Occipital lobe (tissue), 1 donor: ENCODE measurements at regions not wholly inside any gene's neighbourhood (a gene's known extent, or its start where the extent isn't known, plus 50 kb on each side); places are given as distances from the start of the nearest gene placed in this dataset.
"Not testable (repeated sequence)": the region's sequence is repeated elsewhere in the genome, so short reads cannot be mapped to it uniquely, and the experiment has no call there.

Experiments used
- DNase-seq: peaks from one replicate; lab custom pipeline; 2025; lab: John Stamatoyannopoulos, UW

DNA sequence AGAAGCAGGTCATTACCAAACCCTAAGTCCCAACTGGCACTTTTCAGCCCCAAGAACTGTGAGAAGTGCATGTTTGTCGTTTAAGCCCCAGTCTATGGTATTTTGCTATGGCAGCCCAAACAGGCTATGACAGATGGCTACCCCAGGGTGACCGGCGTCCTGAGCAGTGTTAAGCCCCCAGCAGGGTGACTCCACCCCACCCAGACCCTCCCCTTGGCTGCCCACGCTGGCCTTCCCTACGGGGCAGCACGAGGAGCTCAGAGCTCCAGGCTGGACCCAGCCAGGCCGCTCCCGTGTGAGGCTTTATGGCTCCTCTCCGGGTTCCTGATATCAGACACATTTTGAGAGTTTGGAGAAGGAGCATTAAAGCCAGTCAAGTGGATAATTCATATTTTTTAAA lies 684.0 kb downstream of the PTPRU start:
- no peak for DNase-seq

- not testable (repeated sequence) for DNase-seq
Measured at GRCh38 chr1:29919041-29919440, 682.7 kb downstream of the PTPRU start.

GRCh38 chr1:29916656-29917369 lies 680.5 kb downstream of the PTPRU start:
- no peak for DNase-seq

GRCh38 chr1:29914936-29915335 lies 678.6 kb downstream of the PTPRU start:
- DNase-seq: no peak

- DNase-seq: no peak
Measured at GRCh38 chr1:29912425-29912824, 676.1 kb downstream of the PTPRU start.

DNA sequence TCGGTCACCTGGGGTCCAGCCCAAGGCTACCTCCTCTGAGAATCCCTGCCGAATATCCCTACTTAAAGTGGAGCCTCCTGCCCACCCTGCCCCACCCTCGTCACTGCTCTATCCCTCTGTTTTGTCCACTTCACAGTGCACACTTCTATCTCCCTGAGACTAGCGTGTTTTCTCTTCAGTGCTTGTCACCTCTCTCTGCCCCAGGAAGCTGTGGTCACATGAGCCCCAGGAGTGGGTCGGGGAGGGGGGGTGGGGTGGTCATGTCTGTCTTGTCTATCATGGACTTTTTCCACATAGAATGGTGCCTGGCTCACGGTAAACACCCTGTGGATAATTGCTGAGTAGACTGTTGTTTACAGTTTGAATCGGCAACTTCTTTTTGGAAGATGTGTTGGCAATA lies 673.6 kb downstream of the PTPRU start:
- no peak for DNase-seq

DNA sequence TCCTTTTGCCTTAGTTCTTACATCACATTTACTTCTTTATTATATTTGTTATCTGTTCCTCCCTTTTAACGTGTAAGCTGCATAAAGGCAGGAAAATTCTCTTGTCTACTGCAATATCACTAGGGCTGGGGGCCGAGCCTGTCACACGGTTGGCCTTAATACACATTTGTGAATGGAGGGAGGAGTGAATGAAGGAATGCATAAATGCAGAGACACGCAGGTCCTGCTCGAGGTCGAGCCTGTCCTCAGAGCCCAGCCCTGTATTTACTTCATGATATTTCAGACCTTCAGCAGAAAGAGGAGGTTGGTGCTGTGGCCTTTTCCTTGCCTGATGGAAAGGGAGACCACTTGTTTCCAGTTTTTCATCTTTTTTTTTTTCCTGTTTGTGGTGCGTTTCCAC lies 671.3 kb downstream of the PTPRU start:
- no peak for DNase-seq

DNA sequence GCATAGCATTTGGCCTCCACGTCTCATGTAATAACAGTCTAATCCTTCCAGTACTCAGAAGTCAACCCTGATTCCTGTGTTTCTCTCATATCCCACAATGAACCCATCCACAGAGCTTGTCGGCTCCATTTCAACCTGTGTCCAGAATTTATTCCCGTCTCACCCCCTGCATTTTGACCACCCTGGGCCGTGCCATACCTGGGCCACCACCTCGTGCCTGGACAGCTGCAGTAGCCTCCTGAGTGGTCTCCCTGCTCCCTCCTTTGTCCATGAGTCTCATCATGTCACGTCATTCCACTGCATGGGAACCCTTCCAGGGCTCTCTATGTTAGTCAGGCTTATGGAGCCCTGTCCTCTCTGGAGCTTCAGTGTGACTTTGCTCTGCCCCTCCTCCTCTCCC lies 670.6 kb downstream of the PTPRU start:
- DNase-seq: no peak

DNA sequence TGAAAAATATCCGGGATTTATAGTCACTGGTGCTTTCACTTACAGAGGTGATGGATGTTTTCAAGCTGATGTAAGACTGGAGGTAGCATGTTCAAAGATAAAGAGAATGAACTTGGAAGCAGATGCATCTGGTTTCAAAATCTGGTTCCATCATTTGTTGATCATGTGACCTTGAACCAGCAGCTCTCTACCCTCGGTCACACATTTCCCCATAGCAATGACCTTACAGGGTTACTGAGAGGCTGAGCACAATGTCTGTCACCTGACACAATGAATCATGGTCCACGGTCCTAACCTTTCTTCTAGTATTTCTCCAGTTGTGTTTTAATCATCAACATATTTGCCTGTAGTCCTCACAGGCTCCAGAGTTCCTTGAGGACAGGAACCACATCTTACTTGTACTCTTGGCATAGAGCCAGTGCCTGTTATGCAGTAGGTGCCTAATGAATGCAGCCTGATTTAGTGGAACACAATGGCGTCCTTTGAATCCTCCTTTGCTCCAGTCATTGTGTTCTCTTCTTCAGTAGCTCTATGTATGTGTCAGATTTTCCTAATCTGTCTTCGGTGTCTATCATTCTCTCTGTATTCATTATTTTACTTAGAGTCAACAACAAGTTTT lies 667.3 kb downstream of the PTPRU start:
- DNase-seq: no peak

DNA sequence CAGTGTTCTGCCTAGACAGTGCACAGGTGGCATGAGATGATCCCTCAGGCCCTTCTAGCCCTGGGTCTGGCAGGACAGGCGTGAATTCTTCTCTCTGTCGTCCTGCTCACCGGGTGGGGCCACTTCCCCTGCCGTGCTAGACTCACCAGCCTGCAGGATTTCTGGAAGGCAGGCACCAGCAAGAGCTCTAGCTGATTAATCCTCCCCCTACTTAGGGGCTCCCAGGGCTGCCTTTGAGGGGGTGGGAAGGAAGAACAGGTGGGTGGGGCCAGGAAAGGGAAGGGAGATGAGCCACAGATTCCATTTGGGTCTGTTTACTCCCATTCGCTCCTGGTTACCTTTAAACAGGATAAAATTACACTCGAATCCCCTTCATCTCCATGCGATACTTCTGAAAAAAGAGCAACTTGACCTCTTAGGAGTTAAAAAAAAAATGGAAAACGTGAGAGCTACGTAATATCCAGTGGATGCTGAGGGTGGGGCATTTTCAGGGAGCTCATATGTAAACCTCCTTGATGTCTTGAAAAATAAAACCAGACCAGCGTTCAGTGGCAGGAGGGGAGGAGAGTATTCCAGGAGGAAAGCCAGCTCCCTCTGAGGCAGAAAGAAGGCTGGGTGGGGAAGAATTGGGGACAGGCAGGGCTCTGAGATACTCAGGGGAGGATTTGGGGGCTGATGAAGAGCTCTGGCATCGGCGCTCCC lies 665.5 kb downstream of the PTPRU start:
- no peak for DNase-seq

GRCh38 chr1:29900712-29901111 lies 664.4 kb downstream of the PTPRU start:
- no peak for DNase-seq

DNA sequence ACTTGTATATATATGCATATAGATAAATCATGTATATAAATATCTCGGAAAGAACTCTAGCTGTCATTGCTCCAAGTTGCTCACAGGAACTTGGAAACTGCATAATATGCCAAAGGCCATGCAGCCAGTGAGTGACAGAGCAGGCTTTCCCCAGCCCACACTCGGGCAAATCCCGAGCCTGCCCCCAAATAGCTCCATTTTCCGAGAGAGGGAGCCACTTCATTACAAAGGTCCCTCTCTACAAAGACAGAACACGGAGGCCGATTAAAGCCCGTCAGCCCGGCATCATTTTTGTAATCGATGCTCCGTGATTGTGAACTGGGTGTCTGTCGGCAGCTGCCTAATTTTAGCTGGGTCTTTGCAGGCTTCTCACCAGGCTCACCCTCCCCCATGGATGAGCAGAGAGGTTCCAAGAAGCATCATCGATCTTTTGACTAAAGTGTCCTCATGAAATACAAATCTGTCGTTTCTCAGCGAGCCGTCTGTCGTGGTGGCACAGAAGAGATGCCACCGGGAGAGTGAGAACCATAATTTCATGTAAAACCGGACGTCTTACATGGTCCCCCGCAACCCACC lies 663.9 kb downstream of the PTPRU start:
- no peak for DNase-seq

- no peak for DNase-seq
Measured at GRCh38 chr1:29896791-29897714, 660.7 kb downstream of the PTPRU start.

GRCh38 chr1:29896300-29896699 lies 660.0 kb downstream of the PTPRU start:
- DNase-seq: no peak

GRCh38 chr1:29895201-29895600 lies 658.9 kb downstream of the PTPRU start:
- no peak for DNase-seq

GRCh38 chr1:29894311-29894710 lies 658.0 kb downstream of the PTPRU start:
- no peak for DNase-seq

- no peak for DNase-seq
Measured at GRCh38 chr1:29893806-29894205, 657.5 kb downstream of the PTPRU start.

- no peak for DNase-seq
Measured at GRCh38 chr1:29893046-29893723, 656.9 kb downstream of the PTPRU start.

- DNase-seq: no peak
Measured at GRCh38 chr1:29892247-29892646, 655.9 kb downstream of the PTPRU start.

DNA sequence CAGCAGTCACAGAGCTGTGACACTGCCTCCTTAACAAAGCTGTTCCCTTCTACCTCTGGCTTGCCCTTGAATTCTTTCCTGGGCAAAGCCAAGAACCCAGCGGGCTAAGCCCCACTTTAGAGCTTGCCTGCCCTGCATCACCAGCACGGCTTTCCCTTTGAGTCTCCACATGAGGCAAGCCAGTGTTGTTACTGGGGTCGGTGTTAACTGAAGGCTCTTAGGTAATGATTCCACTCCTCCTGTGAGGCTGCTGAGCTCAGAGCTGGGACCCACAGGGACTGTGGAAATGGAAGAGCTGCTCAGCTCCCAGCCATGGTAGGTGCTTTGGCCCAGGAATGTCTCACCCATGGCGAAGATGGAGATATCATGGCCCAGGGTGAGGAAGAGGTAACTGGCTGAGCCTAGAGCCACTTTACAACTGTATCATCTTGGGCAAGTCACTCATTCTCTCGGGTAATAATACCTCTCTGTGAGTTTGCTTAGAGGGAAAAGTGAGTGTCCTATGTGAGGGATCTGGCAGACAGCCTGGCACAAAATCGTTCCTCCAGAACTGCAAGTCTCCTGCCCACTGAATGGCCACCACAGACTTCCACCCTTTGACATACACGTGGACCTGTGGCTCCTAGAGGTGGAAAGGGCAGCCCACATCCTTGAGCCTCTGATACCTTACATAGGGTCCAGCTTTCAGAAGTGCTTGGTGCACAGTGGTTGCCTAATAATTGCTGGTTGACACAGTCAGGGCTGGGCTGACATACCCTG lies 654.1 kb downstream of the PTPRU start:
- DNase-seq: no peak
